Mammary epithelial cell (primary cell): ENCODE measurements at regions not wholly inside any gene's neighbourhood (a gene's known extent, or its start where the extent isn't known, plus 50 kb on each side); places are given as distances from the start of the nearest gene placed in this dataset.

Experiments used
- EZH2 ChIP-seq: IDR thresholded peaks from 2 replicates; pipeline ENCODE4 v1.6.1; 2012; ENCODE audit warnings: low read length, inconsistent platforms, borderline replicate concordance
- TF ChIP-seq, protein P1 (sequence below), 2 donors: IDR thresholded peaks in 1 of 2; conservative IDR thresholded peaks in 1 of 2; 2 replicates each; pipeline ENCODE4 v1.5.1; 2011 to 2012; ENCODE audit warnings: inconsistent platforms in 2 of 2, low read length in 2 of 2, mild to moderate bottlenecking in 2 of 2, control low read depth in 1 of 2, low read depth in 1 of 2; ENCODE audit not compliant: insufficient read depth in 1 of 2; ENCODE audit errors: extremely low read depth in 1 of 2

DNA sequence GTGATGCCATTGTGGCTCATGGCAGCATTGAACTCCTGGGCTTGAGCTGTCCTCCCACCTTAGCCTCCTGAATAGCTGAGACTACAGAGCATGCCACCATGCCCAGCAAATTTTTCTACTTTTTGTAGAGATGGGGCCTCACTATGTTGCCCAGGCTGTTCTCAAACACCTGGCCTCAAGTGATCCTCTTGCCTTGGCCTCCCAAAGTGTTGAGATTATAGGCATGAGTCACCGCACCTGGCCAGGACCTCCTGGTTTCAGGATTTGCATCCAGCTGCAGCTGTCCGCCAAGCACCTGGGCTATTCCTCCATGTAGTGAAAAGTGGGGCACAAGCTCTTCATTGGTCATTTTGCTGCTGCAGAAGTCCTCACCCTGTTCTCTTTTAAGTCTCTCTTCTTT lies 58.9 kb downstream of the ZNF22 start:
- TF ChIP-seq, protein P1, sequence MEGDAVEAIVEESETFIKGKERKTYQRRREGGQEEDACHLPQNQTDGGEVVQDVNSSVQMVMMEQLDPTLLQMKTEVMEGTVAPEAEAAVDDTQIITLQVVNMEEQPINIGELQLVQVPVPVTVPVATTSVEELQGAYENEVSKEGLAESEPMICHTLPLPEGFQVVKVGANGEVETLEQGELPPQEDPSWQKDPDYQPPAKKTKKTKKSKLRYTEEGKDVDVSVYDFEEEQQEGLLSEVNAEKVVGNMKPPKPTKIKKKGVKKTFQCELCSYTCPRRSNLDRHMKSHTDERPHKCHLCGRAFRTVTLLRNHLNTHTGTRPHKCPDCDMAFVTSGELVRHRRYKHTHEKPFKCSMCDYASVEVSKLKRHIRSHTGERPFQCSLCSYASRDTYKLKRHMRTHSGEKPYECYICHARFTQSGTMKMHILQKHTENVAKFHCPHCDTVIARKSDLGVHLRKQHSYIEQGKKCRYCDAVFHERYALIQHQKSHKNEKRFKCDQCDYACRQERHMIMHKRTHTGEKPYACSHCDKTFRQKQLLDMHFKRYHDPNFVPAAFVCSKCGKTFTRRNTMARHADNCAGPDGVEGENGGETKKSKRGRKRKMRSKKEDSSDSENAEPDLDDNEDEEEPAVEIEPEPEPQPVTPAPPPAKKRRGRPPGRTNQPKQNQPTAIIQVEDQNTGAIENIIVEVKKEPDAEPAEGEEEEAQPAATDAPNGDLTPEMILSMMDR (conservative IDR thresholded peaks at IDR 0.05 in 1 of 2, IDR thresholded peaks at IDR 0.05 in 1 of 2; ENCODE audit: extremely low read depth in 1 of 2, insufficient read depth in 1 of 2, low read depth in 1 of 2, low read length in 2 of 2), result no peak
- TF ChIP-seq EZH2, result no peak
